DOHH2 (cell line): ENCODE measurements at regions not wholly inside any gene's neighbourhood (a gene's known extent, or its start where the extent isn't known, plus 50 kb on each side); places are given as distances from the start of the nearest gene placed in this dataset.

Experiments
- H3F3A ChIP-seq: fragments of 200-600 bp; sonication (generic), shearing (Covaris generic); 2 replicates; pipeline ENCODE4 v1.6.0; 2016; ENCODE audit warnings: antibody characterized with exemption, mild to moderate bottlenecking; ENCODE audit not compliant: control insufficient read depth, insufficient read depth
- H3K27ac ChIP-seq: fragments of 200-600 bp; sonication (generic); 2 replicates; pipeline ENCODE4 v1.5.1; 2014; ENCODE audit warnings: low read depth, mild to moderate bottlenecking, low read length, moderate library complexity
- H3K27me3 ChIP-seq: fragments of 200-600 bp; sonication (generic); 2 replicates; pipeline ENCODE4 v1.6.1; 2014; ENCODE audit warnings: mild to moderate bottlenecking, low read length, mixed read lengths; ENCODE audit not compliant: control insufficient read depth
- H3K36me3 ChIP-seq: fragments of 200-600 bp; sonication (generic); 2 replicates; pipeline ENCODE4 v1.6.1; 2014; ENCODE audit warnings: mild to moderate bottlenecking, low read length, moderate library complexity, mixed read lengths; ENCODE audit not compliant: control insufficient read depth
- H3K4me1 ChIP-seq: fragments of 200-600 bp; sonication (generic); 2 replicates; pipeline ENCODE4 v1.6.1; 2014; ENCODE audit warnings: mild to moderate bottlenecking, low read length, mixed read lengths; ENCODE audit not compliant: control insufficient read depth
- H3K4me2 ChIP-seq: fragments of 200-600 bp; sonication (generic); 2 replicates; pipeline ENCODE4 v1.6.0; 2014; ENCODE audit warnings: mild to moderate bottlenecking, low read length, moderate library complexity
- H3K4me3 ChIP-seq: fragments of 200-600 bp; sonication (generic); 2 replicates; pipeline ENCODE4 v1.5.1; 2014; ENCODE audit warnings: mild to moderate bottlenecking, low read length, mixed read lengths
- H3K79me2 ChIP-seq: fragments of 200-600 bp; sonication (generic); 2 replicates; pipeline ENCODE4 v1.6.1; 2014; ENCODE audit warnings: mild to moderate bottlenecking, low read length, mixed read lengths; ENCODE audit not compliant: control insufficient read depth
- H3K9me2 ChIP-seq: fragments of 200-600 bp; sonication (generic); replicated peaks from 2 replicates; pipeline ENCODE4 v1.6.1; 2014; ENCODE audit warnings: mild to moderate bottlenecking, low read length, mixed read lengths; ENCODE audit not compliant: control insufficient read depth
- H3K9me3 ChIP-seq: fragments of 200-600 bp; sonication (generic); 2 replicates; pipeline ENCODE4 v1.6.1; 2014; ENCODE audit warnings: antibody characterized with exemption, low read length, mixed read lengths; ENCODE audit not compliant: control insufficient read depth, insufficient read depth
- H4K20me1 ChIP-seq: fragments of 200-600 bp; sonication (generic); 2 replicates; pipeline ENCODE4 v1.6.0; 2014; ENCODE audit warnings: low read depth, mild to moderate bottlenecking, antibody characterized with exemption, low read length, moderate library complexity; ENCODE audit not compliant: control insufficient read depth, insufficient read depth
- EZH2phosphoT487 ChIP-seq: fragments of 200-600 bp; sonication (generic); IDR thresholded peaks from 2 replicates; pipeline ENCODE4 v1.6.1; 2017; ENCODE audit warnings: borderline replicate concordance, mild to moderate bottlenecking, antibody characterized with exemption, low read length, moderate library complexity, mixed read lengths
- TF ChIP-seq, protein P1 (sequence below): fragments of 200-600 bp; sonication (generic); IDR thresholded peaks from one replicate; pipeline ENCODE4 v1.5.1; 2014; ENCODE audit warnings: antibody characterized with exemption, mild to moderate bottlenecking, low read depth, low read length; ENCODE audit not compliant: poor library complexity, severe bottlenecking

DNA sequence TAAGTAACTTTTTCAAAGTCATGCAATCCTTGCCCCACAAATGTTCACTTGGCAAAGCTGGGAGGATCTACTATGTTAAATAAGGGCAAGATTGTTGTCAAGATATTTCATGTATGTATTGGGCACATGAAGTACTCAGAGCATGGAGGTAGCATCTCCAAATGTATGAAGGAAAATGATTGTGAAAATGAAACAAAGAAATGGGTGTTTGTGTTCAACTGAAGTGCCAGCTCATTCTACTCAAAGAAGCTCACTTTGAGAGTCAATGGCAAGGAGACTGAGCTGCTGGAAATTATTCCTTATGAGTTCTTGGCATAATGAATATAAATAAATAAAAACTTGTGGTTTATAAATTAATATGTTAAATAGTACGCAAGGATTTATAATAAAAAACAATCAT lies 124.5 kb upstream of the ARSJ start:
- Histone ChIP-seq H3K27me3 (no peaks in the 10 kb centered on the region), H3K4me2 (no peak overlapping the region), H4K20me1 (no peaks in the 10 kb centered on the region), H3K4me1 (no peaks in the 10 kb centered on the region), H3F3A (no peaks in the 10 kb centered on the region), H3K9me2 (no peaks in the 10 kb centered on the region), H3K36me3 (no peaks in the 10 kb centered on the region), H3K27ac (no peak overlapping the region), H3K4me3 (no peak overlapping the region), H3K9me3 (no peaks in the 10 kb centered on the region), H3K79me2 (no peaks in the 10 kb centered on the region)
- no peak for TF ChIP-seq EZH2phosphoT487
- TF ChIP-seq, protein P1, sequence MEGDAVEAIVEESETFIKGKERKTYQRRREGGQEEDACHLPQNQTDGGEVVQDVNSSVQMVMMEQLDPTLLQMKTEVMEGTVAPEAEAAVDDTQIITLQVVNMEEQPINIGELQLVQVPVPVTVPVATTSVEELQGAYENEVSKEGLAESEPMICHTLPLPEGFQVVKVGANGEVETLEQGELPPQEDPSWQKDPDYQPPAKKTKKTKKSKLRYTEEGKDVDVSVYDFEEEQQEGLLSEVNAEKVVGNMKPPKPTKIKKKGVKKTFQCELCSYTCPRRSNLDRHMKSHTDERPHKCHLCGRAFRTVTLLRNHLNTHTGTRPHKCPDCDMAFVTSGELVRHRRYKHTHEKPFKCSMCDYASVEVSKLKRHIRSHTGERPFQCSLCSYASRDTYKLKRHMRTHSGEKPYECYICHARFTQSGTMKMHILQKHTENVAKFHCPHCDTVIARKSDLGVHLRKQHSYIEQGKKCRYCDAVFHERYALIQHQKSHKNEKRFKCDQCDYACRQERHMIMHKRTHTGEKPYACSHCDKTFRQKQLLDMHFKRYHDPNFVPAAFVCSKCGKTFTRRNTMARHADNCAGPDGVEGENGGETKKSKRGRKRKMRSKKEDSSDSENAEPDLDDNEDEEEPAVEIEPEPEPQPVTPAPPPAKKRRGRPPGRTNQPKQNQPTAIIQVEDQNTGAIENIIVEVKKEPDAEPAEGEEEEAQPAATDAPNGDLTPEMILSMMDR = no peak

DNA sequence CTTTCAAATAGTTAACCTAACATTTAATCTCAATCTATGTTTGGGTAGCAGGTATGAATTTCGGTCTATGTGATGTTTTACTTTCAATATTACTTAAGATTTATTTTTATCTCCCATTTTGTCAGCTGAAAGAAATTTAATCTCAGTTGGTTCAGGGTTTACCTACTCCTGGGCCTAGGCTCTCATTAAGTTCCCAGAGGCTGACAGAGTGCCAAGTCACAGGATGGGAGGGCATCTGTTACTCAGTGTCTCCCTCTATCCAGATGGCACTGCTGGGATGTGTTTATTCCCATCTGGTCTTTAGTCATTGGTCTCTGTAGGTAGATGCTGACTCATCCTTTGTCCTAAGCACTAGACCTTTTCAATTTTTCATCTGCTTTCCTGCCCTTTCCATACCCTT lies 129.4 kb upstream of the ARSJ start:
- Histone ChIP-seq H3K9me3 (no peaks in the 10 kb centered on the region), H3K9me2 (no peaks in the 10 kb centered on the region), H3K4me3 (no peak overlapping the region), H3K4me2 (no peak overlapping the region), H3K4me1 (no peaks in the 10 kb centered on the region), H3K27ac (no peak overlapping the region), H3K27me3 (no peaks in the 10 kb centered on the region), H4K20me1 (no peaks in the 10 kb centered on the region), H3K36me3 (no peaks in the 10 kb centered on the region), H3F3A (no peaks in the 10 kb centered on the region), H3K79me2 (no peaks in the 10 kb centered on the region)
- TF ChIP-seq, protein P1 = no peak
- no peak for TF ChIP-seq EZH2phosphoT487

DNA sequence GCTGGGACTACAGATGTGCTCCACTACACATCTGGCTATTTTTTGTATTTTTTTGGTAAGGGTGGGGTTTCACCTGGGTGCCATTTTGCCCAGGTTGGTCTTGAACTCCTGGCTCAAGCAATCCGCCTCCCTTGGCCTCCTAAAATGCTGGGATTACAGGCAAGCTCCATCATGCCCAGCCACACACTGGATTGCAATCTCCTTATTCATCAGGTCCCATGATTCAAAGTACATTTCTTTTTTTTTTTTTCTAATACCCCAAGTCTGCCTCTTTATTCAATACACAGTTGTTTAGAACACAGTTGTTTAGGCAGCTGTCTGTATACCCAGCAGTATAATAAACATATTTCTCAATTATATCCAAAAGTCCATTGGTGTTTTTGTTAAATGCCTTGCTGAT lies 130.3 kb upstream of the ARSJ start:
- no peak overlapping the region for H3K4me3 ChIP-seq
- H3K9me2 ChIP-seq = no peaks in the 10 kb centered on the region
- TF ChIP-seq EZH2phosphoT487 = no peak
- TF ChIP-seq, protein P1 = no peak
- H3K79me2 ChIP-seq = no peaks in the 10 kb centered on the region
- no peaks in the 10 kb centered on the region for H3K27me3 ChIP-seq
- no peaks in the 10 kb centered on the region for H4K20me1 ChIP-seq
- no peak overlapping the region for H3K4me2 ChIP-seq
- H3K9me3 ChIP-seq = no peaks in the 10 kb centered on the region
- H3K36me3 ChIP-seq = no peaks in the 10 kb centered on the region
- H3K4me1 ChIP-seq = no peaks in the 10 kb centered on the region
- no peaks in the 10 kb centered on the region for H3F3A ChIP-seq
- no peak overlapping the region for H3K27ac ChIP-seq

DNA sequence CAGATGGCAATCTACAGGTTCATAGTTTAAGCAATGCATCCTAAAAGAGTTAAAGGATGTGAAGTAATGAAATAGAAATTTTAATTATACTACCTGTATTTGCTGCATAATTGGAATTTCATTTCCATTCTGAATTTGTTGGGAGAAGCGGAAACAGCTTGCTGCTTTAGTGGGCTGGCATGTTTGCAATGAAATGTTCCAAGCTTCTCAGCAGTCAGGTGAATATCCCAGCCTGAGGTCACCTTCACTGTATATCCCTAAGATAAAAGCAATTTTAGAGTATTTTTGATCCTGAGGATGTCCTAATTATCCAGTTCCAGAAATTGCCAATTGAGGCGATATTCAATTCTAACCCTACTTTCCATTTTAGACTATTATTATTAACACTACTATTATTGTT lies 136.1 kb upstream of the ARSJ start:
- H3K9me2 ChIP-seq = no peaks in the 10 kb centered on the region
- H3K27me3 ChIP-seq = no peaks in the 10 kb centered on the region
- TF ChIP-seq EZH2phosphoT487 = no peak
- TF ChIP-seq, protein P1 = no peak
- no peaks in the 10 kb centered on the region for H4K20me1 ChIP-seq
- H3K36me3 ChIP-seq = no peaks in the 10 kb centered on the region
- no peaks in the 10 kb centered on the region for H3K4me1 ChIP-seq
- no peak overlapping the region for H3K27ac ChIP-seq
- H3K79me2 ChIP-seq = no peaks in the 10 kb centered on the region
- H3F3A ChIP-seq = no peaks in the 10 kb centered on the region
- H3K9me3 ChIP-seq = no peaks in the 10 kb centered on the region
- H3K4me2 ChIP-seq = no peak overlapping the region
- no peak overlapping the region for H3K4me3 ChIP-seq
